HG03103 (cell line): ENCODE measurements at regions not wholly inside any gene's neighbourhood (a gene's known extent, or its start where the extent isn't known, plus 50 kb on each side); places are given as distances from the start of the nearest gene placed in this dataset.

ENCODE experiments used
- ATAC-seq: cut with Tn5 transposase; IDR thresholded peaks from one replicate; pipeline ENCODE4 v1.9.1; 2021; ENCODE audit warnings: low read depth; ENCODE audit not compliant: unreplicated experiment

DNA sequence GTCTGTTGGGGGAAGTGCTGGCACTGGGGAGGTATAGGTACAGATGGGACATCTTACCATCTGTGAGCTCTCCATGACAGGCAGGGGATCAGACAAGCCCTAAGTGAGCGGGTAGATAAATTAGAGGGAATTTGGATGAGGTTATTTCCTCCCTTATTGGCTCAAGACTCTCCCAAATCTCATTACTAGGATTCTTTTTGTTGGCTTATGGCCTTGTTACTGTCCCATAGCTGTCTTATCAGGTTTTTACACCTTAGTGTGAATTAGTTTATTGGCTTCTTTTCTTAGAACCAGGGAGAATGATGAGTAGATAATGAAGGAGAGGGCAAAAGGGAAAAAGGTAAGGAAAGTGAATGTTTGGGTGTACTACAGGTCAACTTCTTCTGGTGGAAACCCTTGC, 191.1 kb upstream of the PRICKLE1 start:
- ATAC-seq, result no peak

DNA sequence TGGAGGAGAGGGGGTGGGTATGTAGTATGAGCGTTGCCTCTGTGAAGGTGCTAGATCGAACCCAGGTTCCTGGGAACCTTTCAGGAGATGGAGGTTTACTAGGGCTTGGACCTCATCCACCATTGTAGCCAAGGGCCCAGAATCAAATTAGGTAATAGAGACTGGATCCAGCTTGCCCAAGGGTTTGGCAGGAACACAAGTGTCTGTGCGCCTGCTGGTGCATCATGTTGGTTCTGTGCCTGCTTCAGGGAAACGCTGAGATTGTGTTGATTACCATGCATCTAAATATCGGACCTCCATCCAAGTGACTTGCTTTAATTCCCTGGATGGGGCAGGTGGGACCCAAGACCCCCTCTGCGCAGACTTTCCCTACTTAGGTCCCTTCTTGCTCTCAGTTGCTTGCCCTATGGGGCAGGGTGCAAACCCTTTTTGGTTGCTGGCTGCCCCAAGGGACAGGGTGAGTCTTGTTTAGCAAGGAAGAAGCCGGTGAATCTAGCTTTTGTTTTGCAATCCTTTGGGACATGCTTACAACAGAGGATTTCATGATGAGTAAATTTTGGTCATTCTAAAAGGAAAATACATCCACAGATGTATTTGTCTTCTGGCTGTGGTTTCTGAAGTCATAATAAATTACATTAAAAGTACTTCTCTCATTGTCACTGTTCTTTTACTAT, 189.8 kb upstream of the PRICKLE1 start:
- no peak for ATAC-seq

DNA sequence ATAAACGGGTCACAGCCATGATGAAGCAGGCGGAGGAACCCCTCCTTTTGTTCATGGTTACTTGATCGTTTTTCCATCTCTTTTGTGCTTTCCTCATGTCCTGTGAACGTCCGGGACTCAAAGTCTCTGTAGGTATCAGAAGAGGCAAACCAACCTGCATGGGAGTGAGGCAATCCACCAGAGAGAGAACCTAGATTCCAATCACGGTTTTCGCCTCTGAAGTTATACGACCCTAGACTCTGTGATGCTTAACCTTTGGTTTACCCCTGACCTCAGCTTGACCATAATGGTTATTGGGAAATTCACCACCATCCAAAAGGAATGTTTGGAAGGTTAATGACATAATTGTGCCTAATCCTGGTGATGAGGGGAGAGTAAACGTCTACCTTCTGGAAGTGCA, 186.8 kb upstream of the PRICKLE1 start:
- ATAC-seq, result no peak

DNA sequence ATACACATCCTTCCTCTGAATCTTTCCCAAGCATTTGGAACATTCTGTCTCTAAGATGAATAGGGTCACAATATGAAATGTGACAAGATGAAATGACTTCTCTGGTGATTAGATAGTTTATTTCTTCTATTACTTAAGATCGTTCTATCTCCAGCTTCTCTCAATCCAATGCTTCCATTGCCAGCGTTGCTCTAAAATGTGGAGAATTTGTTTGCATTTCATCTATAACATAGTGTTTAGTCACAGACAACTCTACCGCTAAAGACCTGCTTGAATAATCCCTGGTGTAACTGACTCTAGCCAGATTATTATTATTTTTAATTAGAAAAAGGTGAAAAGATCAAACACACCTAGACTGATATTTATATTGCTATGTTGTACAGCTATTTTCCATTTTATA, 184.7 kb upstream of the PRICKLE1 start:
- ATAC-seq, result no peak

DNA sequence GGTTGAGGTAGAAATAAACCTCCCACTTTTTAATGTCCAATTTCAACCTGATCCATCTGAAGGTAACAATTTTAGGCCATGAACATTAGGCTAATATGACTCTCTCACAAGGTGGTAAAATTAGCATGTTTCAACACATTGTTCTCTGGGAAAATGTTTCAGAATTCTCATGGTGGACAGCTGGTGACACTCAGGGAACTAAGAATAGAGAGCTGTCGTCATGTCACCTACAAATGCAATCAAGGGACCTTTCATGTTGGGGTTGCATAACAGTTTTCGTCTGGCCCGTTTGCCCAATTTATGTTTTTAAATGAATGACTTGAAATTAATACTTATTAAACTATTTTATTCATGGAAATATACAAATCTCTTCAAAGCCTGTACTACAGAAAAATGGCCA, 180.7 kb upstream of the PRICKLE1 start:
- ATAC-seq, result no peak

DNA sequence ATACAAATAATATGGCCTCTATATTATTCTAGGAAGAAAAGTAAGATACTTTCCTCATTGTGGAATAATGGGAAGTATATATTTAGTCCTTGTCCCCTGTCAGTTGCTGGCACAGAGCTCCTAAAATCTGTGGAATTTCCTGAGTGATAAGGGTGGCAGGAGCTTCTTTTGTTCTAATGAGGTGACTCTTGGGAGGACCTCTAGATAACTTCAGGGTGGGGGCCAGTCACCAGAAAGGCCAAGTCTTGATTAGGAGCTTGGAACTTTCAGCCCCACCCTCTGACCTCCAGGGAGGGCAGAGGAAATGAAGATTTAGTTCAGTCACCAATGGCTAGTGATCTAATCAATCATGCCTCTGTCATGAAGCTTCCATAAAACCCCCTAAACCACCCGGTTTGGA, 179.9 kb upstream of the PRICKLE1 start:
- ATAC-seq, result no peak

DNA sequence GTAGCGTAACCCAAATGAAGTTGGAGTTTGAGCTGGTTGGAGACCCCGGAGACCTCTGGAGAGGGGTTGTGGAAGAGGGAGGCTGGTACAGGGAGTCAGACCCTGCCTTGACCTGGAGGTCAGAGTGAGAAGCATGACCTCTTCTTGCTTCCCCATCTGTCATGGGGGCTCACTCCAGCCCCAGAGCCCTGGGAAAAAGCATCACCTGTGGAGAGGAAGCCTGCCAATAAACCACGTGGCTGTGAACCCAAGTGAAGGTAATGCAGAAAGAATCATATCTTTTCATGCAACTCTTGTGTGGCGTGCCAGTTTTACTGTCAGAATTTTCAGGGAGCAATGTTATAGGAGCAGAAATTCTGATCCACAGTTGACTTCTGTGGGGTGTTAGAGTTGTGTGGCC, 178.5 kb upstream of the PRICKLE1 start:
- ATAC-seq, result no peak

DNA sequence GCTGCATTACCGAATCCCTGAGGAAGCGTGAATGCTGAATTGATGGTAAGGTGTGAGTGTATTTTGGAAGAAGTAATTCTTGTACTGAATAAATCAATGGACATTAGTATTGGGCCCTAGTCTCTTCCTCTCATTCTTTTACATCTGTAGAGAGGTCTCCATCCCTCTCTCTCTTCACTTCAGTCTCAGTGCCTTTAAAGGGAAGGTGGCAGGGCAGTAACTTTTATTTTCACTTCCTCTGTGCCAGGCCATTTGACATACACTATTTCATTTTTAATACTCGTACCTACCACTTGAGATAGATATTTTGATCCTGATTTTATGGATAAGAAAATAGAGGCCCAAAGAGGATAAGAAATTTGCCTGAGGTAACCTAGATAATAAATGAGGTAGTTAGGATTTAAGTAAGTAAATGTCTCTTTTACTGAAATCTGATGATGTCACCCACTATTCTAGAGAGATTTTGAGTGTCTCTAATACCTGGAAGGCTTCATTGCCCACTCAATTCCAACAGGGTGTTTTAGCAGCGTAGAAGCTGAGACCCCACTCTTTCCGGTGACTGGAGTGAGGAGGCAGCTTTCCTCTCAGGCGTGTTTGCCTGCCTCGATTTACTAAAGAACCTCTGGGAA, 177.9 kb upstream of the PRICKLE1 start:
- ATAC-seq, result no peak

DNA sequence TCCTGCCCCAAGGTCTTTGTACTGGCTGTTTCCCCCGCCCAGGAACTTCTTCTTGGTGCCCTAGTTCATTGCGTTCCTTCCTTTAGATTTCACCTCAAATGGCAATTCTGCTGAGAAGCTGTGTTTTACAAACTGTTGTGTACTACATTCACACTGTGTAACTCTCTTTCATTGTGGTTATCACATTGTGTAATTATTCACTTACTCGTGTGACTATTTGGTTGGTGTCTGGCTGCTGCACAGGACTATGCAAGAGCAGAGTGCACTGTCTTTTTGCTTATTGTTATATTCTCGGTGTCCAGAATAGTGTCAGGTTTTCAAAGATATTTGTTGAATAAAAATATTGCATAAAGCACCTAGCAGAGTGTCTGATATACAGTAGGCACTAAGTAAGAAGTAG, 177.2 kb upstream of the PRICKLE1 start:
- no peak for ATAC-seq

DNA sequence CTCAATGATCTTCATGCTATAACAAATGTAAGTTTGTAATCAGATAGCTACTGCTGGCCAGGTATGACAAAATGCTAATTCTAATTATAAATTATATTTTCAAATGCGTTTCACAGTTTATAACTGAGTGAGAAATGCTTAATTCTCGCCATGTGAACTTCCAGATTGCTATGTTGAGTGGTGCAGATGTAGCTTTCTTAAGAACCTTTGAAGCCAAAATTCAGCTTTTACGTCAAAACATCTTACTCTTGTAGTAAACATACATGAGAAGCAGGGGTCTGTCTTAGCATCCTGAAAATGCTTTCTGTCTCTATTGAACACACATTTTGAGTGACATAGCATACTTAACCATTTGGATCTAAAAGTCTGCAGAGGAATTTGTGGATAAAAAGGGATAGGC, 176.5 kb upstream of the PRICKLE1 start:
- ATAC-seq, result no peak

DNA sequence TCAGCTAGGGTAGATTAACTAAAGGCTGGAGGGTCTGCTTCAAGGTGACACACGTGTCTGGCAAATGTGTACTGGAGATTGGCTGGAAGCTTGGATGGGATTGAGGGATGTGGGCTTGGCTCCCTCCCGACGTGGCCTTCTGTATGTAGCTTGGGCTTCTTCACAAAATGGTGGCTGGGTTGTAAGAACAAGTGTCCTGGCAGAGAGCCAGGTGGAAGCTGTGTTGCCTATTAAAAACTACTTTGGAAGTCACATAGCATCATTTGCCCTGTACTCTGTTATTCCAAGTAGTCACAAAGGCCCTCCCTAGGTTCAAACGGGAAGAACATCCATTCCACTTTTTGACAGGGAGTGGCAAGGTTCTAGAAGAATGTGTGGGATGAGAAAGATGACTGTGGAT, 174.1 kb upstream of the PRICKLE1 start:
- ATAC-seq, result no peak

DNA sequence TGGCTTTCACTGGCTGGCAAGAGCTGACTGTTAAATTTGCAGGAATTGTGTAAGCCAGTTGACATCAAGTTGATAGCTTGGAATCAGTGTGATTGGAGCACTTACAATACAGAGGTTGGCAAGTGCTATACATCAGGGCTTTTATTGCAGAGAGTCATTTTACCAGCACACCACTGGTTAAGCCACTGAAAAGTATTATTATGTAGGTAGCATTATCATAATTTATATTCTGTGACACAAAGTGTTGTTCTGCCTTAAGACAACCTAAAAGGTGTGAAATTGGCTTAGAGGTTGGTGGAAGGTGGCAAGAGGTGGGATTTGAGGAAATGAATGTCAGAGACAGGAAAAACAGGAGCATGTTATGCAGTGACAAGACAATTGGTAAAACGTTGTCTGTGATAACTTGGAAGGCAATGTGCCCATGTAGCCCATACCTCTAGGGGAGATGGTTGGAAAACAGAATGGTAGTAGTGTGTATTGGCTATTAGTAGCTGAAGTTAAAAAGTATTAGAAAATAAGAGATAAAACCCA, 172.9 kb upstream of the PRICKLE1 start:
- no peak for ATAC-seq

DNA sequence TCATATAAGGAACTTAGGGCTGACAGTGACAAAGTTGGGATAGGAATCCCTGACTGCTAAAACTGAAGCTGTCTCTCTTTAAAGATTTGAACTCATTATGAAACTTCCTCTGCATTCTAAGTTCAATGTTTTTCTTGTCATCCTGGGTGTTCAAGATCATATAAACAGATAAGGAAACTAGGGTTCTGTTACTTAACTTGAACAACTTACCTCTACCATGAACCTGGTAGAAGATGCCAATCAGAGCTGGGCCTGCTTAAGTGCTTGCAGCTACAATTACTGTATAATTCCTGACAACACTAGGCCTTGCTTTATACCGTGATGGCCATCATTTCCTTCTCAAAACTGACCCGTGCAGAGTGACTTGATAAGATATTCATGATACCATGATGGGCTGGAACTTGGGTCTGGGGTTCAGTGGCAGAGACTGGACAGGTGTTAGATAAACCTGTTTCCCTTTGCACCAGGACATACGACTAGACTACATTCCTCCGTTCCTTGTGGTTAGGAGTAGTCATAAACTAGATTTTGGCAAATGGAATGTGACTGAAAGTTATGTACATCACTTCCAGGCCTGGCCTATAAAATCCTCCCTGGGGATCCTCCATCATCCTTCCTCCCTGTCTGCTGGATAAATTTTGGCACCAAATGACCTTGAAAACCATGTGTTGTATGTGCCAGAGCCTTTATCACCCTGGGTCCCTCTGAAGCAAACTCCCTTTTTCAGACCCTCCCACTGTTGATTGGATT, 172.2 kb upstream of the PRICKLE1 start:
- no peak for ATAC-seq

DNA sequence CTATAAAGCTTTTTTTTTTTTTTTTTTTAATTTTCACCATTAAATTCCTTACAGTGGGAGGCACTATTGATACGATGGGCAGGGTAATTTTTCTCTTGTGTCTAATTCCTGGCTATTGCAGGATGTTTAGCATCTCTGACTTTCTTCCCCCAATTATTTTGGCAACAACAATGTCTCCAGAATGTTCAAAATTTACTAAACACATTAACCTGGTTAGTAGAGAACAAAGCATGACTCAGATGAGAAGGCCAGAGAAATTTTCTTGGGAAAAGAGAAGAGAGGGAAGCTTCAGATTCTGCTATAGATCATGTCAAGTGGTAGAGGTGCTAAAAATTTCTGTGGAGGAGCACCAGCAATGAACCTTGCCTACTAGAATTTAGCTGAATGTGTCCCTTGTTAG, 171.5 kb upstream of the PRICKLE1 start:
- no peak for ATAC-seq

DNA sequence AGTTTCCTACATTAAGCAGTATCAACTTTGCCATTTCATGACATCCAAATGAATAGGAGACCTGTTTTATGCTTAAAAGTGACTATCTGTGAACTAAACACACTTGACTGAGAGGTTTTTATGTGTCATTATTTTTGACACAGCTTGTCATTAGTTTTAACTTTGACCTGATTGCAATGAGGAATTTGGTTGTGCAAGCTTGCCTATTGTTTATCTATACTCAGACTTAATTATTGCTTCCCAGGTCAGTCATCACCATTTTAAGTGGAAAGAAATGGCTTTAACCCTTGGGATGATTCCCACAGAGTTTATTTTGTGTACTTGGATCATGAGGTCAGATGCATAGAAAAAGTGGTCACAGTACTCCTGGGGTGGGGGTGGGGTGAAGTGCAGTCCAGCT, 171.0 kb upstream of the PRICKLE1 start:
- no peak for ATAC-seq

DNA sequence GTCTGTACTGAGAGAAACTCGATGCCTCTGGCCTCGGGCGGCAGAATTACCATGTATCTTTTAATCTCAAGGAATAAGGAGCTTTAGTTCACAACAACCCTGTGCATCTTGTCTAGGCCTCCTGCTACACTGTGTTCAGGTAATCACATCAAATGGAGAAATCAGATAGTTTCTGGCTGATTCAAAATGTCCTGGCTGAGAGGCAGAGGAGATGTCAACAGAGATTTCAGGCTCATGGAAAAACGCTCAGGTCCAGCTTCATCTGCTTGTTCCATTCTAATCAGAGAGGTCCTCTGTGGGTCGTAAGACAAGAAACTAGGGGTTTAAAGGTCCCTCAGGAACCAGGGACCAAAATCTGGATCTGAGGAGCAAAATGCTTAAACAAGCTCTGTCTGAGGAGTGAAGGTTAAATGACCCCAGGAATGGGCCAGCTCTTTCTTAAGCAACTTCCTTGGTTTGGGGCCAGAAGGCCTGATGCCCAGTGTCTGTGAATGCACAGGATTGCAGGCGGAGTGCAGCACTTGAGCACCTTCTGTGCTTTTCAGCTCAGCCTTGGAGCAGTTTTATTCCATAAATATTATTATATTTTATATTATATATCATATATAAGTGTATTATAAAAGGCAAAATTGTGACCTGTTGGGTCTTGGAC, 170.2 kb upstream of the PRICKLE1 start:
- ATAC-seq, result no peak

DNA sequence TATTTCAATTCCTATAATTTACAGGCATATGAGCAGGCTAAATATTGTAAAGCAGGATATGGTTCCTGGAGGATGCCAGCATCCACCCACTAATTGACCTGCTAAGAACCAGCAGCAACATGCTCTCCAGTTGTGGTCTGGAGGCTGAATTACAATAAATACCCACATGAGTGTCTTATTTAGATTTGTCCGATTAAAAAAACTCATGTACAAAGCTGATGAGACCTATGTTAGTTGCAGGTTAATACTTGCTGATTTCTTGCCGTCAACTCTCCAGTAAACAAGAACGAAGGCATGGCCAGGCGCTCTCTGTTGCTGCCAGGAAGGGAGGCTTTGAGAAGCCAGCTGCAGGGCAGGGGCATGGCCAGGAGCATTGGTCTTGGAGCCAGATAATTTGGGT, 169.3 kb upstream of the PRICKLE1 start:
- no peak for ATAC-seq

DNA sequence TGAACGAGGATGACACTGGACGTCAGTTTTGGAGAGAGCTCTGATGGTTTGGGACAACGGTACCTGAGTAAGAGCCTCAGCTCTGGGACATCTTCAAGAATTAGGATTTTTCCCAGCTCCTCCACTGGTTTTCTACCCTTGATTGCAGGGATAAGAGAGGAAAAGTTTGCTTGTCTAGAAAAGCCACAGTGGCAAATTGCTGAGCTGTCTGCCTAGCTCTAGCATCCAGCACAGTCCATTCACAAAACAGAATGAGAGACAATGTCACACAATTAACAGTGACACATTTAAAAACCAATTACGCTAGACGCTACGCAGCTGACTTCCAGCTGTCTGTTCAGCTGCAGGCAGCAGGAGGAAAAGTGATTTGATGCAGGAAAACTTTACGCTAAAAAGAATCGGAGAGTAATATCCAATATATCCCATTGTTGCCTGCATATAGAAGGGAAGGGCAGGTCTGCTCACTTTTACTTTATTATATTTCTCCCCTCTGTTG, 168.1 kb upstream of the PRICKLE1 start:
- ATAC-seq, result no peak

DNA sequence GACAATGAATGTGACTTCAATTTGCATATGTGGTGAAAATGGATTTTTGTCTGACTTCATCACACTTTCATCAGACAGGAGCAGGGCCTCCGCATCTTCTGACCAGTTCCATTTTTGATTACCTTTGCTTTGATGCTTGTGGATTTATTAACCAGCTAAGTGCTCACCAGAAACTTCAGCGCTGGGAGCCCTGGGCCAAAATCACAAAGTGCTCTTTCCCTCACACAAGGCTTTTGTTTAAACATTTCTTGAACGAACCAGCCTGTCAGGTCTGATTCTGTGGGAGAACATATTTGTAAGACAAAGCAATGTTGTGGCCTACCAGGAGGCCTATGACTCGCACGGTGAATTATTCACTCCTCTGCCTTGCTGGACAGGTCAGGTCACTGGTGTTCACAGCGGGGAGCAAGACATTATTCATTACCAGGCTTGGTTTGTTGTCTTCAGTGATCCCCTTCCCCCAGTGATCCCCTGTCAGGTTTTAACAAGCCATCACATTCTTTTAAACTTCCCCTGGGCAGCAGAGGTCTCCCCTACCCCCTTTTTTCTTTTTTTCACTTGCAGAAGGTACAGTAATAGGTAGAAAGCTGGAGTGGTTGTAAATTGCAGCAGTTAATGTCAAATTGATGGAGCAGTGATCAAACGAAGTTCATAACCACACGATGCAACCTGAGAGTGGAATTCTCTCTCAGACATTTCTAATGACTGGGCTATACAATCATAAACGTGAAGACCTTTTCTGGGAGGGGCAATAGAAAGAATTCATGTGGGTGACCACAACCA, 167.5 kb upstream of the PRICKLE1 start:
- no peak for ATAC-seq

DNA sequence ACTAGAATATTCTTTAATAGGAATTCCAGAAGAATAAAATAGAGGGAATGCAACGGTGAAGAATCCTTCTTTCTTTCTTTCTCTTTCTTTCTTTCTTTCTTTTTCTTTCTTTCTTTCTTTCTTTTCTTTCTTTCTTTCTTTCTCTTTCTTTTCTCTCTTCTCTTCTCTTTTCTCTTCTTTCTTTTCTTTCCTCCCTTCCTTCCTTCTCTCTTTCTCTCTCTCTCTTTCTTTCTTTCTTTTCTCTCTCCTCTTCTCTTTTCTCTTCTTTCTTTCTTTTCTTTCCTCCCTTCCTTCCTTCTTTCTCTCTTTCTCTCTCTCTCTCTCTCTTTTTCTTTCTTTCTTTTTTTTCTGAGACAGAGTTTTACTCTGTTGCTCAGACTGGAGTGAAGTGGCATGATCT, 160.8 kb upstream of the PRICKLE1 start:
- ATAC-seq, result no peak
